Body of pancreas (tissue), 4 donors: ENCODE measurements at regions not wholly inside any gene's neighbourhood (a gene's known extent, or its start where the extent isn't known, plus 50 kb on each side); places are given as distances from the start of the nearest gene placed in this dataset.

Experiments
- POLR2A ChIP-seq, 3 donors: fragments of 450-650 bp; IDR thresholded peaks; one replicate each; pipeline ENCODE4 v1.6.1; 2016; ENCODE audit warnings: antibody characterized with exemption in 3 of 3, mild to moderate bottlenecking in 2 of 3
- TF ChIP-seq, protein P1 (sequence below), 7 experiments: fragments of 450-650 bp in 4 of 7; fragments of 200-600 bp in 3 of 7; sonication (generic) in 3 of 7; IDR thresholded peaks; one replicate each; pipeline ENCODE4 v1.5.1; 2016 to 2019; ENCODE audit warnings: antibody characterized with exemption in 7 of 7

GRCh38 chr4:126023896-126024295 is 709.1 kb downstream of the FAT4 start:
- TF ChIP-seq, protein P1, sequence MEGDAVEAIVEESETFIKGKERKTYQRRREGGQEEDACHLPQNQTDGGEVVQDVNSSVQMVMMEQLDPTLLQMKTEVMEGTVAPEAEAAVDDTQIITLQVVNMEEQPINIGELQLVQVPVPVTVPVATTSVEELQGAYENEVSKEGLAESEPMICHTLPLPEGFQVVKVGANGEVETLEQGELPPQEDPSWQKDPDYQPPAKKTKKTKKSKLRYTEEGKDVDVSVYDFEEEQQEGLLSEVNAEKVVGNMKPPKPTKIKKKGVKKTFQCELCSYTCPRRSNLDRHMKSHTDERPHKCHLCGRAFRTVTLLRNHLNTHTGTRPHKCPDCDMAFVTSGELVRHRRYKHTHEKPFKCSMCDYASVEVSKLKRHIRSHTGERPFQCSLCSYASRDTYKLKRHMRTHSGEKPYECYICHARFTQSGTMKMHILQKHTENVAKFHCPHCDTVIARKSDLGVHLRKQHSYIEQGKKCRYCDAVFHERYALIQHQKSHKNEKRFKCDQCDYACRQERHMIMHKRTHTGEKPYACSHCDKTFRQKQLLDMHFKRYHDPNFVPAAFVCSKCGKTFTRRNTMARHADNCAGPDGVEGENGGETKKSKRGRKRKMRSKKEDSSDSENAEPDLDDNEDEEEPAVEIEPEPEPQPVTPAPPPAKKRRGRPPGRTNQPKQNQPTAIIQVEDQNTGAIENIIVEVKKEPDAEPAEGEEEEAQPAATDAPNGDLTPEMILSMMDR (IDR thresholded peaks at IDR 0.05) = no peak
- no peak for TF ChIP-seq POLR2A (IDR thresholded peaks at IDR 0.05)
